Keratinocyte (primary cell): ENCODE measurements at regions not wholly inside any gene's neighbourhood (a gene's known extent, or its start where the extent isn't known, plus 50 kb on each side); places are given as distances from the start of the nearest gene placed in this dataset.

Experiments
- DNase-seq: peaks from one replicate; pipeline ENCODE4 v3.0.0-alpha.2; 2011; ENCODE audit warnings: low read depth, missing footprints, low spot score
- FAIRE-seq: peaks from 2 replicates; lab custom pipeline; 2011; peaks lifted over from hg19 to GRCh38; lab: Jason Lieb, UNC
- H2AFZ ChIP-seq: 2 replicates; pipeline ENCODE4 v1.6.0; 2012; ENCODE audit warnings: low read length, control low read depth, inconsistent platforms; ENCODE audit not compliant: control insufficient read depth
- H3K27ac ChIP-seq: 2 replicates; pipeline ENCODE4 v1.5.1; 2011; ENCODE audit warnings: low read length; ENCODE audit not compliant: control insufficient read depth, insufficient read depth
- H3K27me3 ChIP-seq: 3 replicates; pipeline ENCODE4 v1.6.0; 2011; ENCODE audit warnings: low read length; ENCODE audit not compliant: control insufficient read depth, insufficient read depth; ENCODE audit errors: extremely low read depth
- H3K36me3 ChIP-seq, 2 experiments: 2 replicates in 1 of 2; 3 replicates in 1 of 2; pipeline ENCODE4 v1.5.1; 2011; ENCODE audit warnings: low read length in 2 of 2, mild to moderate bottlenecking in 1 of 2; ENCODE audit not compliant: control insufficient read depth in 2 of 2, insufficient read depth in 2 of 2; ENCODE audit errors: extremely low read depth in 1 of 2
- H3K4me1 ChIP-seq: 3 replicates; pipeline ENCODE4 v1.5.1; 2011; ENCODE audit warnings: low read length; ENCODE audit not compliant: control insufficient read depth, insufficient read depth; ENCODE audit errors: extremely low read depth
- H3K4me2 ChIP-seq: 3 replicates; pipeline ENCODE4 v1.6.0; 2011; ENCODE audit warnings: low read depth, low read length; ENCODE audit not compliant: control insufficient read depth, insufficient read depth; ENCODE audit errors: extremely low read depth
- H3K4me3 ChIP-seq, 3 experiments: fragments of 200-600 bp in 1 of 3; sonication (generic) in 1 of 3; 2 replicates in 2 of 3; 3 replicates in 1 of 3; pipeline ENCODE4 v1.5.1; 2011 to 2016; ENCODE audit warnings: low read length in 3 of 3, mild to moderate bottlenecking in 3 of 3, control low read depth in 2 of 3, inconsistent platforms in 1 of 3, low read depth in 1 of 3, mixed read lengths in 1 of 3, mixed run types in 1 of 3, moderate library complexity in 1 of 3; ENCODE audit not compliant: control insufficient read depth in 2 of 3, insufficient read depth in 2 of 3; ENCODE audit errors: extremely low read depth in 1 of 3
- H3K79me2 ChIP-seq: 2 replicates; pipeline ENCODE4 v1.6.0; 2012; ENCODE audit warnings: low read length; ENCODE audit not compliant: control insufficient read depth, insufficient read depth
- H3K9ac ChIP-seq: 3 replicates; pipeline ENCODE4 v1.6.0; 2011; ENCODE audit warnings: low read length; ENCODE audit not compliant: control insufficient read depth, insufficient read depth; ENCODE audit errors: extremely low read depth
- H3K9me1 ChIP-seq: 3 replicates; pipeline ENCODE4 v1.6.0; 2011; ENCODE audit warnings: low read length; ENCODE audit not compliant: control insufficient read depth, insufficient read depth; ENCODE audit errors: extremely low read depth
- H3K9me3 ChIP-seq: 2 replicates; pipeline ENCODE4 v1.5.1; 2012; ENCODE audit warnings: low read depth, low read length; ENCODE audit not compliant: control insufficient read depth
- H4K20me1 ChIP-seq: 3 replicates; pipeline ENCODE4 v1.6.0; 2011; ENCODE audit warnings: low read length; ENCODE audit not compliant: control insufficient read depth, insufficient read depth; ENCODE audit errors: extremely low read depth
- EZH2 ChIP-seq: IDR thresholded peaks from one replicate; pipeline ENCODE4 v1.6.1; 2012; ENCODE audit warnings: inconsistent platforms, mild to moderate bottlenecking, low read length, moderate library complexity
- dilution Hi-C: fragments of 300-500 bp; cut with MboI; formaldehyde crosslinking; loops from one replicate; pipeline ENCODE4 v1.7.0; 2020; ENCODE audit warnings: low sequenced_read_pairs; ENCODE audit not compliant: extremely low pct_ligation_motif_present
- TF ChIP-seq, protein P1 (sequence below), 3 experiments: IDR thresholded peaks in 1 of 3; conservative IDR thresholded peaks in 1 of 3; optimal IDR thresholded peaks in 1 of 3; 2 replicates in 2 of 3; 3 replicates in 1 of 3; pipeline versions ENCODE3 to v1.5.1; 2011; ENCODE audit warnings: low read length in 3 of 3, mild to moderate bottlenecking in 3 of 3, moderate library complexity in 2 of 3, control low read depth in 1 of 3, inconsistent platforms in 1 of 3; ENCODE audit not compliant: insufficient read depth in 2 of 3; ENCODE audit errors: extremely low read depth in 1 of 3

GRCh38 chr1:80582980-80583379 is 1217.8 kb upstream of the ADGRL2 start:
- Histone ChIP-seq H3K9me1 (no peaks in the 10 kb centered on the region), H3K27me3 (no peaks in the 10 kb centered on the region), H3K79me2 (no peaks in the 10 kb centered on the region), H3K4me3 (no peak overlapping the region), H3K27ac (no peak overlapping the region), H3K9me3 (no peaks in the 10 kb centered on the region), H3K4me2 (no peak overlapping the region), H2AFZ (no peak overlapping the region), H4K20me1 (no peaks in the 10 kb centered on the region), H3K9ac (no peak overlapping the region), H3K36me3 (no peaks in the 10 kb centered on the region), H3K4me1 (no peaks in the 10 kb centered on the region)
- dilution Hi-C loops = no loop called here
- FAIRE-seq (no peak), DNase-seq (no peak)
- TF ChIP-seq, protein P1, sequence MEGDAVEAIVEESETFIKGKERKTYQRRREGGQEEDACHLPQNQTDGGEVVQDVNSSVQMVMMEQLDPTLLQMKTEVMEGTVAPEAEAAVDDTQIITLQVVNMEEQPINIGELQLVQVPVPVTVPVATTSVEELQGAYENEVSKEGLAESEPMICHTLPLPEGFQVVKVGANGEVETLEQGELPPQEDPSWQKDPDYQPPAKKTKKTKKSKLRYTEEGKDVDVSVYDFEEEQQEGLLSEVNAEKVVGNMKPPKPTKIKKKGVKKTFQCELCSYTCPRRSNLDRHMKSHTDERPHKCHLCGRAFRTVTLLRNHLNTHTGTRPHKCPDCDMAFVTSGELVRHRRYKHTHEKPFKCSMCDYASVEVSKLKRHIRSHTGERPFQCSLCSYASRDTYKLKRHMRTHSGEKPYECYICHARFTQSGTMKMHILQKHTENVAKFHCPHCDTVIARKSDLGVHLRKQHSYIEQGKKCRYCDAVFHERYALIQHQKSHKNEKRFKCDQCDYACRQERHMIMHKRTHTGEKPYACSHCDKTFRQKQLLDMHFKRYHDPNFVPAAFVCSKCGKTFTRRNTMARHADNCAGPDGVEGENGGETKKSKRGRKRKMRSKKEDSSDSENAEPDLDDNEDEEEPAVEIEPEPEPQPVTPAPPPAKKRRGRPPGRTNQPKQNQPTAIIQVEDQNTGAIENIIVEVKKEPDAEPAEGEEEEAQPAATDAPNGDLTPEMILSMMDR (optimal IDR thresholded peaks at IDR 0.05 in 1 of 3, IDR thresholded peaks at IDR 0.05 in 1 of 3, conservative IDR thresholded peaks at IDR 0.05 in 1 of 3; ENCODE audit: extremely low read depth in 1 of 3, insufficient read depth in 2 of 3, low read length in 3 of 3) = no peak
- TF ChIP-seq EZH2 = no peak

DNA sequence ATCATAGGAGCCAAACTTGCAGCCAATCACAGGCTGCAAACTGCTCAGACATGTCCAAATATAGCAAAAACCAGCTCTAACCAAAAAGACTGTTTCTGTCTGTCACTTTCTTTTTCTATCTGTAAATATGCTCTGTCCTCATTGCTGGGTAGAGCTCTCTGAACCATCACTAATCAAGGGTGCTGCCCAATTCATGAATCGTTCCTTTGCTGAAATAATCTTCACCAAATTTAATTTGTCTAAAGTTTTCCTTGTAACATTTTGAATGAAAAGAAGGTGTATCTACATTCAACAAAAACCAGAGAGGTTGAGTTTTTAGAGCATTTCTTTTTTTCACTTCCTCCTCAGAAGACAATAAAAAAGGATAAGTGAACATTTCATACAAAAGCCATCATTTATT is 1221.7 kb upstream of the ADGRL2 start:
- H3K9ac ChIP-seq = no peak overlapping the region
- FAIRE-seq = no peak
- dilution Hi-C loops = no loop called here

More for the DNA sequence above, 1221.7 kb upstream of the ADGRL2 start:
- no peaks in the 10 kb centered on the region for H3K9me1 ChIP-seq
- no peaks in the 10 kb centered on the region for H3K36me3 ChIP-seq
- no peak overlapping the region for H3K4me3 ChIP-seq
- no peak for TF ChIP-seq EZH2
- TF ChIP-seq, protein P1 (optimal IDR thresholded peaks at IDR 0.05 in 1 of 3, IDR thresholded peaks at IDR 0.05 in 1 of 3, conservative IDR thresholded peaks at IDR 0.05 in 1 of 3; ENCODE audit: extremely low read depth in 1 of 3, insufficient read depth in 2 of 3, low read length in 3 of 3) = no peak
- no peak overlapping the region for H3K27ac ChIP-seq
- no peaks in the 10 kb centered on the region for H4K20me1 ChIP-seq
- H3K4me1 ChIP-seq = no peaks in the 10 kb centered on the region
- no peaks in the 10 kb centered on the region for H3K27me3 ChIP-seq
- no peak overlapping the region for H3K4me2 ChIP-seq
- H3K9me3 ChIP-seq = no peaks in the 10 kb centered on the region
- DNase-seq = no peak
- no peaks in the 10 kb centered on the region for H3K79me2 ChIP-seq
- H2AFZ ChIP-seq = no peak overlapping the region
